Kidney (tissue), 13 donors: ENCODE measurements at regions not wholly inside any gene's neighbourhood (a gene's known extent, or its start where the extent isn't known, plus 50 kb on each side); places are given as distances from the start of the nearest gene placed in this dataset.

ENCODE experiments used
- DNase-seq, 5 donors: peaks; one replicate each; pipeline ENCODE4 v3.0.0-alpha.2; 2013 to 2020
- FAIRE-seq: peaks from 2 replicates; lab custom pipeline; 2012; peaks lifted over from hg19 to GRCh38; lab: Jason Lieb, UNC
- H3K27ac ChIP-seq, 2 donors: one replicate each; pipeline ENCODE4 v1.7.0; 2013; ENCODE audit warnings: low read depth in 2 of 2, low read length in 2 of 2, inconsistent platforms in 1 of 2
- H3K27me3 ChIP-seq: one replicate; pipeline ENCODE4 v1.7.1; 2013; ENCODE audit warnings: low read length, inconsistent platforms; ENCODE audit not compliant: control insufficient read depth, insufficient read depth
- H3K36me3 ChIP-seq, 3 donors: one replicate each; pipeline versions ENCODE4 v1.7.0 to v1.7.1; 2013; ENCODE audit warnings: low read length in 3 of 3, control low read depth in 1 of 3, inconsistent platforms in 1 of 3; ENCODE audit not compliant: insufficient read depth in 3 of 3, control insufficient read depth in 2 of 3
- H3K4me1 ChIP-seq, 3 donors: one replicate each; pipeline versions ENCODE4 v1.7.0 to v1.7.1; 2013; ENCODE audit warnings: low read length in 3 of 3, inconsistent platforms in 1 of 3, low read depth in 1 of 3; ENCODE audit not compliant: control insufficient read depth in 2 of 3, insufficient read depth in 2 of 3
- H3K4me3 ChIP-seq, 3 donors: one replicate each; pipeline versions ENCODE4 v1.7.0 to v1.8.1; 2013; ENCODE audit warnings: low read length in 3 of 3, control low read depth in 1 of 3, inconsistent platforms in 1 of 3
- H3K9ac ChIP-seq, 3 donors: one replicate each; pipeline versions ENCODE4 v1.7.0 to v1.7.1; 2013; ENCODE audit warnings: low read length in 3 of 3, control low read depth in 1 of 3, inconsistent platforms in 1 of 3
- H3K9me3 ChIP-seq, 3 donors: one replicate each; pipeline versions ENCODE4 v1.7.0 to v1.7.1; 2013; ENCODE audit warnings: low read length in 3 of 3, control low read depth in 1 of 3, inconsistent platforms in 1 of 3; ENCODE audit not compliant: control insufficient read depth in 2 of 3, insufficient read depth in 1 of 3
- intact Hi-C: fragments of 100-400 bp; cut with DNase I; formaldehyde crosslinking; loops from one replicate; pipeline ENCODE4 v1.11.1; 2022
- TF ChIP-seq, protein P1 (sequence below): IDR thresholded peaks from 3 replicates; pipeline ENCODE4 v1.5.1; 2012; ENCODE audit warnings: mild to moderate bottlenecking, moderate library complexity, borderline replicate concordance; ENCODE audit not compliant: insufficient read depth; ENCODE audit errors: extremely low read depth
- donor health status: control.
- donor health status: control.
- donor health status: control.
- donor health status: control.
- donor health status: control.
- donor health status: DM: yes; HTN: yes; CAD: no.
- donor health status: Normal renal cell carcinoma (clear cell type).

DNA sequence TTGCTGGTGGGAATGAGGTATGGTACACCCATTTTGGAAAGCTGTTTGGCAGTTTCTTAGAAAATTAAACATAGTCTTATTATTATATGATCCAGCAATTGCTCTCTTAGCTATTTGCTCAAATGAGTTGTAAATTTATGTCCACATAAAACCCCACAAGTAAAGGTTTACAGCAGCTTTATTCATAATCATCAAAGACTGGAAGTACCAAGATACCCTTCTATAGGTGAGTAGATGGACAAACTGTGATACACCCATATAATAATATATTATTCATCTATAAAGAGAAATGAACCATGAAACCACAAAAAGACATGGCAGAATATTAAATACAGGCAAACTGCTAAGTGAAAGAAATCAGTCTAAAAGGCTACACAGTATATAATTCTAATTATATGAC is 344.7 kb upstream of the CDIN1 start:
- TF ChIP-seq, protein P1, sequence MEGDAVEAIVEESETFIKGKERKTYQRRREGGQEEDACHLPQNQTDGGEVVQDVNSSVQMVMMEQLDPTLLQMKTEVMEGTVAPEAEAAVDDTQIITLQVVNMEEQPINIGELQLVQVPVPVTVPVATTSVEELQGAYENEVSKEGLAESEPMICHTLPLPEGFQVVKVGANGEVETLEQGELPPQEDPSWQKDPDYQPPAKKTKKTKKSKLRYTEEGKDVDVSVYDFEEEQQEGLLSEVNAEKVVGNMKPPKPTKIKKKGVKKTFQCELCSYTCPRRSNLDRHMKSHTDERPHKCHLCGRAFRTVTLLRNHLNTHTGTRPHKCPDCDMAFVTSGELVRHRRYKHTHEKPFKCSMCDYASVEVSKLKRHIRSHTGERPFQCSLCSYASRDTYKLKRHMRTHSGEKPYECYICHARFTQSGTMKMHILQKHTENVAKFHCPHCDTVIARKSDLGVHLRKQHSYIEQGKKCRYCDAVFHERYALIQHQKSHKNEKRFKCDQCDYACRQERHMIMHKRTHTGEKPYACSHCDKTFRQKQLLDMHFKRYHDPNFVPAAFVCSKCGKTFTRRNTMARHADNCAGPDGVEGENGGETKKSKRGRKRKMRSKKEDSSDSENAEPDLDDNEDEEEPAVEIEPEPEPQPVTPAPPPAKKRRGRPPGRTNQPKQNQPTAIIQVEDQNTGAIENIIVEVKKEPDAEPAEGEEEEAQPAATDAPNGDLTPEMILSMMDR = no peak
- Histone ChIP-seq H3K4me3 (no peak overlapping the region), H3K27ac (no peak overlapping the region), H3K9me3 (no peaks in the 10 kb centered on the region), H3K27me3 (no peaks in the 10 kb centered on the region), H3K9ac (no peak overlapping the region), H3K4me1 (no peaks in the 10 kb centered on the region), H3K36me3 (no peaks in the 10 kb centered on the region)
- DNase-seq = no peak
- FAIRE-seq = no peak
- intact Hi-C loops = no loop called here

DNA sequence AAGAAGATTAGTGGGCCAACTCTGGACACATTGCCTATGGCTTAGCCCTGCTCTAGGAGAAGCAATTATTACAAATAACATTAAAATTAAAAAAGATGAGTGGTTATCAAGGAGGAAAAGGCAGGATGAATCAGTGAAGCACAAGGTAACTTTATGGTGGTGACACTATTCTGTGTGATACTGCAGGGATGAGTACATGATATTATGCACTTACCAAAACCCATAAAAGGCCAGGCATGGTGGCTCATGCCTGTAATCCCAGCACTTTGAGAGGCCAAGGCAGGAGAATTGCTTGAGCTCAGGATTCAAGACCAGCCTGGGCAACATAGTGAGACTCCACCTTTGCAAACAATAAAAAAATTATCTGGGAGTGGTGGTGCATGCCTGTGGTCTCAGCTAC is 344.3 kb upstream of the CDIN1 start:
- H3K36me3 ChIP-seq = no peaks in the 10 kb centered on the region
- intact Hi-C loops = no loop called here
- no peak overlapping the region for H3K27ac ChIP-seq
- TF ChIP-seq, protein P1 = no peak
- H3K4me3 ChIP-seq = no peak overlapping the region
- no peaks in the 10 kb centered on the region for H3K9me3 ChIP-seq
- H3K9ac ChIP-seq = no peak overlapping the region
- no peaks in the 10 kb centered on the region for H3K4me1 ChIP-seq
- H3K27me3 ChIP-seq = no peaks in the 10 kb centered on the region
- DNase-seq (no peak), FAIRE-seq (no peak)

DNA sequence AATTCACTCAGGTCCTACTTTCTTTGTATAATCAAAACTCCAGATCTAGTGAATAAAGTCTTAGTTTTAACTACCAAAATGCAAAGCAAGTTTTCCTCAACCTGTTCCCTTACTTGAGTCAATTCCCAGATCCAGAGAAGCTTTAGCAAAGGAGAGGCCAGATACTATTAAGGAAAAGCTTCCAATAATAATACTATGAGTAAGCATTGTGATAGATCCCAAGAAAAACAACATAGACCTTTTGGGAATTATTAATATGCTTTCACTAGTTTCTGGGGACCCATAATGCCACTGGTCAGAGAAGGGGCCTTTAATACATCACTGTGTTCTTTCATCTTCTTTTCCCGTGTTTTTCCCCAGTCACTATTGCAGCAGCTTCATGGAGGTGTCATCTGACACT is 339.9 kb upstream of the CDIN1 start:
- Histone ChIP-seq H3K9ac (no peak overlapping the region), H3K4me1 (no peaks in the 10 kb centered on the region), H3K27me3 (no peaks in the 10 kb centered on the region), H3K4me3 (no peak overlapping the region), H3K27ac (no peak overlapping the region), H3K36me3 (no peaks in the 10 kb centered on the region), H3K9me3 (no peaks in the 10 kb centered on the region)
- no peak for DNase-seq
- no peak for FAIRE-seq
- TF ChIP-seq, protein P1 = no peak
- intact Hi-C loops = no loop called here

DNA sequence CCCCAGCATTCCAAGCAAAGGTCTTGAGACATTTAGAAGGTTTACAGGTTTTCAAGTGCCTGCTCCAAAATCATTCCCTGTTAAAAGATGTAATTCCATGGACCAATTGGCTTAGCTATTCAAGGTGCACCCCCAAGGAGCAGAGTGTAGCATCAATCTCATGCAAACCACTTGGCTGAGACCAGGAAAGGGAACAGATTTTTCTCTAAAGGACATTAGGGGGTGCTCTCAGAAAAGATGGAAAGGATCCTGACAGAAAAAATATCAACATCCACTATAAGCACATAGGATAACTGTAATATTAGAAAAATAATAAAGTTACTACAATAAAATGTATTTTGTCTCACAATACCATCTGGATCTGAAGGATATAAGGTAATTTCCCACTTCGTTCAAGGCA is 328.0 kb upstream of the CDIN1 start:
- Histone ChIP-seq H3K4me1 (no peaks in the 10 kb centered on the region), H3K9me3 (no peaks in the 10 kb centered on the region), H3K27ac (no peak overlapping the region), H3K4me3 (no peak overlapping the region), H3K9ac (no peak overlapping the region), H3K36me3 (no peaks in the 10 kb centered on the region), H3K27me3 (no peaks in the 10 kb centered on the region)
- DNase-seq (peak in 1 of 5 donors; percentile 8), FAIRE-seq (no peak)
- intact Hi-C loops = no loop called here
- TF ChIP-seq, protein P1 = no peak
